ENCODE measurements at regions not wholly inside any gene's neighbourhood (a gene's known extent, or its start where the extent isn't known, plus 50 kb on each side); places are given as distances from the start of the nearest gene placed in this dataset.

- no peak overlapping the region for H3K4me3 ChIP-seq (ENCODE audit: low read depth, low read length)
- H3K27me3 ChIP-seq (ENCODE audit: control insufficient read depth, insufficient read depth, low read length): no peaks in the 10 kb centered on the region
- no peaks in the 10 kb centered on the region for H3K36me3 ChIP-seq (ENCODE audit: control insufficient read depth, insufficient read depth, low read length)
- no peak for TF ChIP-seq CTCF (IDR thresholded peaks at IDR 0.05; ENCODE audit: insufficient read depth, low read length, poor library complexity, severe bottlenecking)
- DNase-seq (ENCODE audit: low read depth): no peak
These were observed 548.8 kb downstream of the AACS start for GRCh38 chr12:125614058-125614457.

GRCh38 chr12:125619723-125620122 is 554.5 kb downstream of the AACS start:
- no peaks in the 10 kb centered on the region for H3K27me3 ChIP-seq (ENCODE audit: control insufficient read depth, insufficient read depth, low read length)
- no peak for DNase-seq (ENCODE audit: low read depth)
- H3K36me3 ChIP-seq (ENCODE audit: control insufficient read depth, insufficient read depth, low read length): no peaks in the 10 kb centered on the region
- no peak overlapping the region for H3K4me3 ChIP-seq (ENCODE audit: low read depth, low read length)
- no peak for TF ChIP-seq CTCF (IDR thresholded peaks at IDR 0.05; ENCODE audit: insufficient read depth, low read length, poor library complexity, severe bottlenecking)

GRCh38 chr12:125633686-125634085 is 568.5 kb downstream of the AACS start:
- TF ChIP-seq CTCF (IDR thresholded peaks at IDR 0.05; ENCODE audit: insufficient read depth, low read length, poor library complexity, severe bottlenecking): no peak
- Histone ChIP-seq H3K4me3 (ENCODE audit: low read depth, low read length) (no peak overlapping the region), H3K27me3 (ENCODE audit: control insufficient read depth, insufficient read depth, low read length) (no peaks in the 10 kb centered on the region), H3K36me3 (ENCODE audit: control insufficient read depth, insufficient read depth, low read length) (no peaks in the 10 kb centered on the region)
- DNase-seq (ENCODE audit: low read depth): no peak

GRCh38 chr12:125634813-125635212 is 569.6 kb downstream of the AACS start:
- DNase-seq (ENCODE audit: low read depth): no peak
- TF ChIP-seq CTCF (IDR thresholded peaks at IDR 0.05; ENCODE audit: insufficient read depth, low read length, poor library complexity, severe bottlenecking): no peak

GRCh38 chr12:125639826-125640225 is 574.6 kb downstream of the AACS start:
- no peak for TF ChIP-seq CTCF (IDR thresholded peaks at IDR 0.05; ENCODE audit: insufficient read depth, low read length, poor library complexity, severe bottlenecking)
- no peak for DNase-seq (ENCODE audit: low read depth)
- Histone ChIP-seq H3K4me3 (ENCODE audit: low read depth, low read length) (no peak overlapping the region), H3K36me3 (ENCODE audit: control insufficient read depth, insufficient read depth, low read length) (no peaks in the 10 kb centered on the region), H3K27me3 (ENCODE audit: control insufficient read depth, insufficient read depth, low read length) (no peaks in the 10 kb centered on the region)

More at GRCh38 chr12:125634813-125635212, 569.6 kb downstream of the AACS start:
- Histone ChIP-seq H3K36me3 (ENCODE audit: control insufficient read depth, insufficient read depth, low read length) (no peaks in the 10 kb centered on the region), H3K4me3 (ENCODE audit: low read depth, low read length) (no peak overlapping the region), H3K27me3 (ENCODE audit: control insufficient read depth, insufficient read depth, low read length) (no peaks in the 10 kb centered on the region)

GRCh38 chr12:125643055-125643454 is 577.8 kb downstream of the AACS start:
- no peak for DNase-seq (ENCODE audit: low read depth)
- H3K27me3 ChIP-seq (ENCODE audit: control insufficient read depth, insufficient read depth, low read length): no peaks in the 10 kb centered on the region
- TF ChIP-seq CTCF (IDR thresholded peaks at IDR 0.05; ENCODE audit: insufficient read depth, low read length, poor library complexity, severe bottlenecking): no peak
- H3K36me3 ChIP-seq (ENCODE audit: control insufficient read depth, insufficient read depth, low read length): no peaks in the 10 kb centered on the region
- no peak overlapping the region for H3K4me3 ChIP-seq (ENCODE audit: low read depth, low read length)
